SU-DHL-6 (cell line): ENCODE measurements at regions not wholly inside any gene's neighbourhood (a gene's known extent, or its start where the extent isn't known, plus 50 kb on each side); places are given as distances from the start of the nearest gene placed in this dataset.

Experiments used
- CTCF ChIP-seq: fragments of 200-600 bp; sonication (generic); IDR thresholded peaks from one replicate; pipeline ENCODE4 v1.5.1; 2017; ENCODE audit warnings: antibody characterized with exemption, mild to moderate bottlenecking, low read length, moderate library complexity; ENCODE audit not compliant: insufficient read depth, poor library complexity, severe bottlenecking
- EZH2phosphoT487 ChIP-seq: fragments of 200-600 bp; sonication (generic), shearing (Covaris generic); conservative IDR thresholded peaks from 2 replicates; pipeline ENCODE4 v1.6.1; 2018; ENCODE audit warnings: mild to moderate bottlenecking, antibody characterized with exemption, low read length, moderate library complexity, mixed read lengths

- TF ChIP-seq CTCF (no peak), EZH2phosphoT487 (no peak)
Observed at GRCh38 chr17:20930081-20930760, 112.6 kb downstream of the USP22 start.
